Ishikawa (cell line): ENCODE measurements at regions not wholly inside any gene's neighbourhood (a gene's known extent, or its start where the extent isn't known, plus 50 kb on each side); places are given as distances from the start of the nearest gene placed in this dataset.

Source experiments
- FOXM1 ChIP-seq: IDR thresholded peaks from 2 replicates; pipeline ENCODE4 v1.6.1; 2012; ENCODE audit warnings: low read depth, borderline replicate concordance
- MAX ChIP-seq: IDR thresholded peaks from 2 replicates; pipeline ENCODE4 v1.6.1; 2012
- REST ChIP-seq: IDR thresholded peaks from 2 replicates; pipeline ENCODE4 v1.6.1; 2012; ENCODE audit warnings: low read depth, mild to moderate bottlenecking
- TEAD4 ChIP-seq: IDR thresholded peaks from 2 replicates; pipeline ENCODE4 v1.6.1; 2012

- no peak for TF ChIP-seq FOXM1
- no peak for TF ChIP-seq REST
- TF ChIP-seq TEAD4: no peak
- no peak for TF ChIP-seq MAX
Observed at GRCh38 chr4:180994722-180995121, 1248.5 kb upstream of the TENM3 start.
